ENCODE measurements at regions not wholly inside any gene's neighbourhood (a gene's known extent, or its start where the extent isn't known, plus 50 kb on each side); places are given as distances from the start of the nearest gene placed in this dataset.

DNA sequence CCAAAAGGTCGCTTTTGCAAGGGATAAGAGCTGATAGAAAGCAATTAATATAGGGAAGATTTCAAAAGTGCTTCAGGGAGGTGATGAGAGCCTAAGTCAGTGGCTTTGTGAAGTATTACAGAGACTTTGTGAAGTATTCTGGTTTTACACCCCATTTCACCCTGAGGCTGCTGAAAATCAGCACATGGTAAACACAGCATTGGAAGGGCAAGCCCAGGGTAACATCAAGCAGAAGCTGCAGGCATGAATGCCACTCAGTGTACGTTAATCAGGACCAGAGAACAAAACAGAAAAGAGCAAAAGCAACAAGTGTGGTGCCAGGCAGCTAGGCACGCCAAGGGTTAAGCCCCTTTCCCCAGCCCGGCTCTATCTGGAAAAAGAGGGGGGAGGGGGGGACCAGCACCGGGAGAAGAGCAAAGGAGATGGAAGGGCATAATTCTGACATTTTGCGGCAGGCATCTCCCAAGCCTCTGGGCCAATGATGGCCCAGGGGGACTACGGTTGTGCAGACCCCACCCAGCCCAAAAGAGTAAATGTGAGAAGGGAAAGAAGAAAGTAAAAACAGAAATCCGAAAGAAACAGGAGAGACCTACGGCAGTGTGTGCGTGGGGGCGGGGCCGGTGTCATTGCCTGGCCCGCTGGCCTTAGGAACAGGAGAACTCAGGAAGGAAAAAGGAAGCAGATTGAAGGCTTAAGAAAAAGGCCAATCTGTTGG lies 58.9 kb downstream of the DHRS2 start:
- ChIA-PET POLR2A (no interaction called here), CTCF (interaction anchor here (1.0 to 1.5 kb wide), 2 partner anchors 63 to 106 kb away, joined by 3 to 5 read pairs; no protein-coding TSS in a partner anchor)
- TF ChIP-seq, protein P1, sequence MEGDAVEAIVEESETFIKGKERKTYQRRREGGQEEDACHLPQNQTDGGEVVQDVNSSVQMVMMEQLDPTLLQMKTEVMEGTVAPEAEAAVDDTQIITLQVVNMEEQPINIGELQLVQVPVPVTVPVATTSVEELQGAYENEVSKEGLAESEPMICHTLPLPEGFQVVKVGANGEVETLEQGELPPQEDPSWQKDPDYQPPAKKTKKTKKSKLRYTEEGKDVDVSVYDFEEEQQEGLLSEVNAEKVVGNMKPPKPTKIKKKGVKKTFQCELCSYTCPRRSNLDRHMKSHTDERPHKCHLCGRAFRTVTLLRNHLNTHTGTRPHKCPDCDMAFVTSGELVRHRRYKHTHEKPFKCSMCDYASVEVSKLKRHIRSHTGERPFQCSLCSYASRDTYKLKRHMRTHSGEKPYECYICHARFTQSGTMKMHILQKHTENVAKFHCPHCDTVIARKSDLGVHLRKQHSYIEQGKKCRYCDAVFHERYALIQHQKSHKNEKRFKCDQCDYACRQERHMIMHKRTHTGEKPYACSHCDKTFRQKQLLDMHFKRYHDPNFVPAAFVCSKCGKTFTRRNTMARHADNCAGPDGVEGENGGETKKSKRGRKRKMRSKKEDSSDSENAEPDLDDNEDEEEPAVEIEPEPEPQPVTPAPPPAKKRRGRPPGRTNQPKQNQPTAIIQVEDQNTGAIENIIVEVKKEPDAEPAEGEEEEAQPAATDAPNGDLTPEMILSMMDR (IDR thresholded peaks at IDR 0.05; ENCODE audit: control extremely low read depth, extremely low read depth, low read depth, missing control alignments), result no peak
- no peak for DNase-seq (ENCODE audit: extremely low spot score)

DNA sequence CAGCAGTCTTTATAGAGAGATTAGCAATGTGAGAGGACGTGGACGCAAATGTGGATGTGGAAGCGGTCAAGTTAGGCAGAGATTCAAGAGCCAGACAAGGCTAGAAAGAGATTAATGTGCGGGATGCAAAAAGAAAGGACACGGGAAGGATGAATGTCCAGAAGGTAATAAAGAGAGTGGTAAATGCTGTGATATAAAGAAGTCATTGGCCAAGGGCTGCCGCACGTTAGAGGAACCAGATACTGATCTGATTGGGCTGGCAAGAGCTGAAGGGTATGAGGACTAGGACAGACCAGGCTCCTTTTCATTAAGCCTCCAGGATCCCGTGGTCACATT lies 59.5 kb downstream of the DHRS2 start:
- DNase-seq (ENCODE audit: extremely low spot score), result no peak
- TF ChIP-seq, protein P1 (IDR thresholded peaks at IDR 0.05; ENCODE audit: control extremely low read depth, extremely low read depth, low read depth, missing control alignments), result no peak
- CTCF ChIA-PET, result no interaction called here
- POLR2A ChIA-PET, result no interaction called here

DNA sequence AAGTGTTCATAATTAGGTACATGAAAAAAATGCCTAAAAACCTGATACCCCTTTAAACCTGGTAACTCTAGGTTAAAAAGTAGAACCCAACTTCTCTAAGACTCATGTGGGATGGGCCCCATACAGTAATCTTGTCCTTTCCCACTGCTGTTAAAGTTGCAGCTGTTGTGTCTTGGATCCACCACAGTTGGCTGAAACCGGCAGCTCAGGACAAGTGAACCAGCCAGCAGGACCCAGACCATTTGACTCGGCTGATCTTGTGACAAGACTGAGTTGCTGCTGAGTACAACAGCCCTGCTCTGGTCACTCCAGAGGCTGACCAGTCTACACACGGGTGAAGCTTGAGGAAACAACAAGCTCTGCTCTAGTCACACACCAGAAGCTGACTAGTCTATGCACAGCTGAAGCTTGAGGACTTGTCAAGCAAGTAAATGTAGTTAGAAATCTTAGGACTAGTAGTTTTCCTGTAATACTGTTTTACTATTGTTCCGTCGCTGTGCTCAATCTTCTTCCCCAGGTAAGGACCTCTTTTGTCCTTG lies 60.6 kb downstream of the DHRS2 start:
- CTCF ChIA-PET, result no interaction called here
- DNase-seq (ENCODE audit: extremely low spot score), result no peak
- POLR2A ChIA-PET, result no interaction called here
- TF ChIP-seq, protein P1 (IDR thresholded peaks at IDR 0.05; ENCODE audit: control extremely low read depth, extremely low read depth, low read depth, missing control alignments), result no peak

DNA sequence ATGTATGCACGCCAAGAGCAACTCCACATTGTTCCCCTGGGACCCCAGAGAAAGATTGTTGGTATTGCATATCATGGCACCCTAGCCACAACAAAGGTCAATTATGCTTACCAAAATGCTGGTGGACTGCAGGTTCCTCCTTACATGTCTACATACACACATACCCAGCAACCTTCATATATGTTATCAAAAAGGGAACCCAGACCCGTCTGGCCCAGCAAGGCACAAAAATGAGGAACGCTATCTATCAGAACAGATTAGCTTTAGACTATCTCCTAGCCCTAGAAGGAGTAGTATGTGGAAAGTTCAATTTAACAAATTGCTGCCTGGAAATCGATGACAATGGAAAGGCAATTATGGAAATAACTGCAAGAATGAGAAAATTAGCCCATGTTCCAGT lies 61.5 kb downstream of the DHRS2 start:
- TF ChIP-seq, protein P1 (IDR thresholded peaks at IDR 0.05; ENCODE audit: control extremely low read depth, extremely low read depth, low read depth, missing control alignments), result no peak
- ChIA-PET CTCF (no interaction called here), POLR2A (no interaction called here)
- DNase-seq (ENCODE audit: extremely low spot score), result no peak

DNA sequence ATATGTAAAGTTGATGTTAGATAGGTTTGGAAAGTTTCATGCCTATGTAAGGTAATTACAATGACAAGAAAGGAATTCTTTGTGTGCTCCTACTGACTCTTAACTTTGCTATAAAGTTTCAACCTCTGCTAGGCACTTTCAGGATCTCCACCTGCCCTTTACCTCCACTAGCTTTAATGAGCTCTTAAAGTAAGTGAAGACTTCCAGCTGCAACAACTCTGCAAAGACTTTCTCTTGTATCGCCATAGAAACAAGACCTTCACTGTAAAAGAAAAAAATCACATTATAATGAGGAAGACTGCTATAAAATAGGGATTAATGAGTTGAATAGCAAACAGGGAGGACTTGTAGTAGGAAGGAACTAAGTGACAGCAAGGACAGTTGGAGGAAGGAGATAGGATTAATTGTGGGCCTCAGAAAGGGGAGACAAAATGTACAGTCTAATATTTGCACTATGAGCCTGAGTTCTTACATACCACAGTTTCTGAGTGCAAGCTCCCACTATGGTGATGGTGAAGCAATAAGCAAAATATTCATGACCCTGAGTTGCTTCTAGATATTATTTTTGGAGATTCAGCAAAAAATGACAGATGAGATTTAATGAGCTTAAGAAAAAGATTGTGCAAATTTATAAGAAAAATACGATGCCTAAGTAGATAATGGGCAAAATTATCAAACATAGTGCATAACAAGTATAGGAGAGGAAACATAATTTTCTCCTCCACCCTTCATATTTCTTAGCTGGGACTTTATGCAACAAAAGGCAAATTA lies 66.7 kb downstream of the DHRS2 start:
- ChIA-PET POLR2A (no interaction called here), CTCF (interaction anchor here (0.8 to 2.7 kb wide), 3 partner anchors 9 to 71 kb away, joined by 3 to 7 read pairs (median 6); no protein-coding TSS in a partner anchor)
- no peak for DNase-seq (ENCODE audit: extremely low spot score)
- TF ChIP-seq, protein P1 (IDR thresholded peaks at IDR 0.05; ENCODE audit: control extremely low read depth, extremely low read depth, low read depth, missing control alignments), result no peak

DNA sequence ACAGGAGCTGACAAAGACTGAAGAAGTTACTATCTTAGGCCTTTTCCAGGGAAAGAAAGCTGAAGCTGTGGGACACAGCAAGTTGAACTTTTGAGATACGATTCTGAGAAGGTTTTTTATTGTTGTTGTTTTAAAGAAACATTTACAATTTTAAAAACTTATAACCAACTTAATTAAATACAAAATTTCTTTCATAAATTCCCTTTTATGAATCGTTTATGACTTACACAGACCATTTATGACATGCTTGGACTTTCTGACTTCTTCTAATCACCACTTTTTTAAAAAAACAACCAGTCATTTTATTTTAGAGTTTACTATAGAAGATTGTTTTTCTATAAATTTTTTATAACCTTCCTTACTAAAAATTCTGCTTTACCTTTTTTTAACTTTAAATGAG lies 68.7 kb downstream of the DHRS2 start:
- POLR2A ChIA-PET, result no interaction called here
- TF ChIP-seq, protein P1 (IDR thresholded peaks at IDR 0.05; ENCODE audit: control extremely low read depth, extremely low read depth, low read depth, missing control alignments), result no peak
- DNase-seq (ENCODE audit: extremely low spot score), result no peak
- CTCF ChIA-PET, result no interaction called here

All from GM10248 (cell line).